Large intestine (tissue), 3 donors: ENCODE measurements at regions not wholly inside any gene's neighbourhood (a gene's known extent, or its start where the extent isn't known, plus 50 kb on each side); places are given as distances from the start of the nearest gene placed in this dataset.

Experiments used
- DNase-seq, 2 donors: peaks; one replicate each; pipeline versions ENCODE4 v3.0.0 to v3.0.0-alpha.2; 2013
- H3K27ac ChIP-seq: one replicate; pipeline ENCODE4 v1.5.1; 2013; ENCODE audit warnings: low read length
- H3K27me3 ChIP-seq: 2 replicates; pipeline ENCODE4 v1.6.1; 2013; ENCODE audit warnings: low read length; ENCODE audit not compliant: control insufficient read depth, insufficient read depth
- H3K36me3 ChIP-seq: 2 replicates; pipeline ENCODE4 v1.6.1; 2013; ENCODE audit warnings: low read length; ENCODE audit not compliant: control insufficient read depth, insufficient read depth
- H3K4me1 ChIP-seq: one replicate; pipeline ENCODE4 v1.6.1; 2013; ENCODE audit warnings: low read length; ENCODE audit not compliant: control insufficient read depth, insufficient read depth
- H3K4me3 ChIP-seq: one replicate; pipeline ENCODE4 v1.5.1; 2013; ENCODE audit warnings: low read length
- H3K9me3 ChIP-seq: one replicate; pipeline ENCODE4 v1.6.1; 2013; ENCODE audit warnings: mild to moderate bottlenecking, low read depth, low read length, moderate library complexity; ENCODE audit not compliant: control insufficient read depth
- WGBS: methylation state at CpG from one replicate; pipeline ENCODE4 v1.1.5; 2013; ENCODE audit warnings: low lambda C conversion rate; ENCODE audit not compliant: insufficient coverage; 5-methylcytosine and 5-hydroxymethylcytosine counted together

- H3K4me1 ChIP-seq: no peaks in the 10 kb centered on the region
- H3K9me3 ChIP-seq: no peaks in the 10 kb centered on the region
- peaks cover 4% of the 10 kb centered on the region for H3K27me3 ChIP-seq
- no peaks in the 10 kb centered on the region for H3K36me3 ChIP-seq
- WGBS: no CpG with 5 or more reads among the region's 8 CpGs
- no peak overlapping the region for H3K4me3 ChIP-seq
- no peak for DNase-seq
- H3K27ac ChIP-seq: no peak overlapping the region
Observed at GRCh38 chr17:5816491-5817070, 232.3 kb upstream of the NLRP1 start.

DNA sequence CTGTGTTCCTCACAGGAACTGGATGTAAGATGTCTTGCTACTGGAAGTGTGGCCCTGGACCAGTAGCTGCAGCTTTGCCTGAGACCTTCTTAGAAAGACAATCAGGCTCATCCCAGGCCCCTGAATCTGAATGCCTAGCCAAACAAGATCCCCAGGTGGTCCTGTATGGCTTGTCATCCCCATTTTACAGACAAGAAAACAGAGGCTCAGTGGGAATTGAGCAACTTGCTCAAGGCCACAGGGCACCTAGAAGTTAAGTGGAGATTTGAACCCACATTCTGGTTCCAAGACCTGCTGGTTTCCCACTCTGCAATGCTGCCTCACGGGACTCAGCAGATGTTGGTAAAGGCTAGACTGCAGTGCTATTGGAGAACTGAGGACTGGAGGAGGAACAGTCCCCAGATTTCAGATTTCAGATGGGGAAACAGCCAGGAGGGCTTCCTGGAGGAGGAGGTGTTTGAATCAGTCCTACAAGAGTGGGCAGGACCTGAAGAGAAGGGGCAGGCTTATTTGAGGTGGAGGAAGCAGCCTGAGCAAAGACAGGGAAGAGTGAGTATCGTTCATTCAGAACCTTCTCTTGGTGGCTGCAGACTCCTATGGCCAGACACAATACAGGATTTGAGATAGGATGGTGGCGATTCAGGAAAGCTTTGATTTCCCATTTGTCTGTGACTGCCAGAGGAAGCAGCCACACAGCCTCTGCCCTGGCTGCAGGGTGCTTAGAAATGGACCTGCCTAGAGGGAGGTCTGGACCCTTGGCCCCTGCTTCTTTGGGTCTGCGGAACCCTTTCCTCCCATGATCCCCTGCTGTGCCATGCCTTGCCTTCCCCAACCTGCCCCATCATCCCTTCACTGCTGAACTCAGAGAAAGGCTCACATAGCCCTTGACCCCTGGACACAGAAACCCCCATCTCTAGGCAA is 233.4 kb upstream of the NLRP1 start:
- Histone ChIP-seq H3K4me1 (no peaks in the 10 kb centered on the region), H3K27me3 (peaks cover 4% of the 10 kb centered on the region), H3K9me3 (no peaks in the 10 kb centered on the region), H3K36me3 (no peaks in the 10 kb centered on the region), H3K27ac (no peak overlapping the region), H3K4me3 (no peak overlapping the region)
- DNase-seq: no peak
- WGBS: no CpG with 5 or more reads among the region's 4 CpGs

- Histone ChIP-seq H3K4me3 (no peak overlapping the region), H3K36me3 (no peaks in the 10 kb centered on the region), H3K27me3 (peaks cover 4% of the 10 kb centered on the region), H3K27ac (no peak overlapping the region), H3K4me1 (no peaks in the 10 kb centered on the region), H3K9me3 (no peaks in the 10 kb centered on the region)
- DNase-seq: no peak
- WGBS: no CpG with 5 or more reads among the region's 2 CpGs
Observed at GRCh38 chr17:5819396-5819795, 235.1 kb upstream of the NLRP1 start.

GRCh38 chr17:5819921-5820685 is 235.8 kb upstream of the NLRP1 start:
- no peaks in the 10 kb centered on the region for H3K4me1 ChIP-seq
- H3K36me3 ChIP-seq: no peaks in the 10 kb centered on the region
- no peaks in the 10 kb centered on the region for H3K9me3 ChIP-seq
- WGBS: 89% methylated on average over 1 of the region's 13 CpGs
- H3K4me3 ChIP-seq: no peak overlapping the region
- H3K27me3 ChIP-seq: peaks cover 4% of the 10 kb centered on the region
- H3K27ac ChIP-seq: no peak overlapping the region
- DNase-seq: no peak

DNA sequence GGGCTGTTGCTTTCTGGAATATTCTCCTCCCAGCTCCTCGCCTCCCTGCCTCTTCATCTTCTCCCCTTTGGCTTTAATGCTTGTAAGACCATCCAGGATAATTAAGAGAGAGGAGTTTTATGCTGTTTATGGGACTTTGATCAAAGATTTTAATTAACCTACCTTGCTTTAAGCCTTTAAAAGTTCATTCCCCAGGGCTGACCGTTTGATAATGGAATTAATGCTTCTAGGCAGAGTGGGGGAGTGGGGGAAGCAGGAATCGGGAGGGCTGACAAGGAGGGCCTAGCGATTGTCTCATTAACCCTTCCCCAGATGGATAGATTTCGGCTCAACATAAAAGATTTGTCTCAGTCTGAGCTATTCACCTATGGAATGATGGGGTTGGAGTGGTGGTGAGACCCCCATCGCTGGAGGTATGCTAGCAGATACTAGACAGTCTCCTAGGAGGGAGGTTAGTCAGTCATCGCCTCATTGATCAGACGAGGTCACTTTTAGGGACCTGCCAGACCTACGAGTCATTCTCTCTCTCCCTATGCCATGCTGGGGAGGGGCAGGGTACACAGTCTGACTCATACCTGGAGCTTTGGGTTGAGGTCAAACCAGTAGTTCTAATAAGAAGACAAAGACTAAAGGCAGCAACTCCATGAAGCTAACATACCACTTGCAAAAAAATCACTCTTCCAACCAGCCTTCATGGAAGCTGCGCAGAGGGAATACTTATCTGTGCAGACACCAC is 236.6 kb upstream of the NLRP1 start:
- Histone ChIP-seq H3K36me3 (no peaks in the 10 kb centered on the region), H3K27ac (no peak overlapping the region), H3K27me3 (peaks cover 4% of the 10 kb centered on the region), H3K9me3 (no peaks in the 10 kb centered on the region), H3K4me3 (no peak overlapping the region), H3K4me1 (no peaks in the 10 kb centered on the region)
- DNase-seq: no peak
- WGBS: 81% methylated on average over 3 of the region's 10 CpGs

DNA sequence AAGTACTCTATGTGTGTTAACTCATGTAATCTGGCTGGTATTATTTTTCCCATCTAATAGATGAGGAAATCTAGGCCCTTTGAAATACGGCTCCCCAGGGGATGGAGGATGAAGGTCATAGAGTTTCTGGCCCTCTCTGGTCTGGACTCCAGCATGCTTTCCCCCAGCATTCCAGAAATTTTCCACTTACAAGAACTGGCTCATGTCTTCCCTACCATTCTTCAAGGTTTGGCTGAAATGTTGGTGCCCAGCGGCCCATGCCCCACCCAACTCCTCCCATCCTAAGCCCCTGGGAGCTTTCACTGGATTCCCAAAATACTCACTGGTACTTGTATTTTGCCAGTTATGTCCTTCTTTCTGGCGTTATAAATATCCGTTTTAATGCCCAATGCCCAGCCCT is 237.5 kb upstream of the NLRP1 start:
- no peaks in the 10 kb centered on the region for H3K36me3 ChIP-seq
- no peaks in the 10 kb centered on the region for H3K9me3 ChIP-seq
- H3K4me1 ChIP-seq: no peaks in the 10 kb centered on the region
- no peak overlapping the region for H3K27ac ChIP-seq
- WGBS: no CpG with 5 or more reads among the region's 4 CpGs
- DNase-seq: no peak
- H3K4me3 ChIP-seq: no peak overlapping the region
- peaks cover 4% of the 10 kb centered on the region for H3K27me3 ChIP-seq

DNA sequence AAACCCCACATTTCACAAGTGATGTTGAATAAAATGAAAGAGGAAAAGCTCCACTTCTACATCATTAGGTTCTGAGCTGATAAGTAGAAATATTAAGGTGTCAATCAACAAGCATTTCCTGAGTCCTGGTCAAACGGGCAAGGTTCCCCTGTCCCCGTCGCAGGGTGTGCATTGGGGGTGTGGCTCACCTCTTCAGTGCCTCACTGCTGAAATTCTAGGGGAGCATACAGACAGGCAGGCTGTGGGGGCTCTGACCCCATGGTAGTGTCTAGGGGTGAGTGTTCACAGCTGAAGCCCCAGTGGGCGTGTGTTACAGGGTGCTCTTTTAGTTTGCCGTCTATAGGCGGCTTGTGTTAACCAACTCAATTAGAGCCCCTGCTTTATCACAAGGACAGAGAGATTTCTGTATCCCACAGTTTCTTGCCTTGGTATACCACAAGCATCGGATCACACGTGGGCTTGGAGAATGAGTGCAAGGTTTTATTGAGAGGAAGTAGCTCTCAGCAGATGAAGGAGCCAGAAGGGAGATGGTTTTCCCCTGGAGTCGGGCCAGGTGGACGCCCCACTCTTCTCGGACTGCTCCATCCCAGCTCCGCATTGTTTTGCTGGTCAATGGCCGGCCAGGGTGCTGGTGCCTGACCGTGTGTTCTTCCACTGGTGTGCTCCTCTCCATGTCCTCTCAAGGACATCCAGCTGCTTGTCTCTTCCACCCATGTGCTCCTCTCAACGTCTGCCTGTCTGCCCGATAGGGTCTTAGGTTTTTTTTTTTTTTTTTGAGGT is 238.2 kb upstream of the NLRP1 start:
- Histone ChIP-seq H3K27ac (no peak overlapping the region), H3K36me3 (no peaks in the 10 kb centered on the region), H3K9me3 (no peaks in the 10 kb centered on the region), H3K4me3 (no peak overlapping the region), H3K4me1 (no peaks in the 10 kb centered on the region), H3K27me3 (peaks cover 4% of the 10 kb centered on the region)
- DNase-seq: no peak
- WGBS: 89% methylated on average over 4 of the region's 16 CpGs

- Histone ChIP-seq H3K4me3 (no peak overlapping the region), H3K4me1 (no peaks in the 10 kb centered on the region), H3K27me3 (no peaks in the 10 kb centered on the region), H3K36me3 (no peaks in the 10 kb centered on the region), H3K9me3 (no peaks in the 10 kb centered on the region), H3K27ac (no peak overlapping the region)
- DNase-seq: no peak
- WGBS: 70% methylated on average over 2 of the region's 6 CpGs
Observed at GRCh38 chr17:5823219-5823618, 238.9 kb upstream of the NLRP1 start.

DNA sequence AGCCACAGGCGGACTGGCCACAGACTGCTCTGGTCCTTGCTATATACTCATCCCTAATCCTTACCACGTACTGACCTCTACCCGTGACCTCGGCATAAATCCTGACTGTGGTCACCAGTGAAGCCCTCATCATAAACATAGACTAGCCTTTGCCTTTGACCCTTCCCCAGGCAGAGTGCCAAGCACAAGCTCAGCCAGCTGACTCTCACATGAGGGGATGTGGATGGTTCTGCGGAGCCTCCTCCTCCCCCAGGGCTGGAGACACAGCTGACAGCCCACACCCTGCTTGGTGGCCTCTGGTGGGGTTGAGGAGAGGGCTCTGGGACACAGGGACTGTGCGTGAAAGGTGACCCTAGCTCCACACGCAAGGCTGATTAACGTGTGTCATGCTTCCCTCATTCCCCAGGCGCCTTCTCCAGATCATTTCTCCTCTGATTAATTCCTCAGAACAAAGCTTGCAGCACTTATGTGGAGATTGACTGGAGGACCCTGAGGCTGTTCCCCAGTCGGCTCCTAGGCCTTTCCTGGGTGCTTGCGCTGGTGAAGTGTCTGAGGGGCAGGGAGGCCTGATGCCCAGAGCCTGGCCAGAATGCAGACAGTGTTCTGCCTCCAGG is 241.5 kb upstream of the NLRP1 start:
- H3K4me1 ChIP-seq: no peaks in the 10 kb centered on the region
- no peak for DNase-seq
- no CpG with 5 or more reads among the region's 11 CpGs for WGBS
- H3K9me3 ChIP-seq: no peaks in the 10 kb centered on the region
- no peak overlapping the region for H3K4me3 ChIP-seq
- H3K36me3 ChIP-seq: no peaks in the 10 kb centered on the region
- no peak overlapping the region for H3K27ac ChIP-seq
- H3K27me3 ChIP-seq: no peaks in the 10 kb centered on the region
